Activated CD8-positive, alpha-beta memory T cell treated with anti-CD3 and anti-CD28 coated beads, Interleukin-2, amount 10 ng/mL, durations not matched to agents 7 days and 5 days (primary cell): ENCODE measurements at regions not wholly inside any gene's neighbourhood (a gene's known extent, or its start where the extent isn't known, plus 50 kb on each side); places are given as distances from the start of the nearest gene placed in this dataset.

ENCODE experiments used
- ATAC-seq: fragments of 150-1000 bp; cut with Tn5 transposase; one replicate; pipeline ENCODE4 v1.10.0; 2021; ENCODE audit warnings: moderate library complexity
- CTCF ChIA-PET: fragments of 350-600 bp; sonication (Branson Sonifier 250); formaldehyde crosslinking; loops from one replicate; lab custom pipeline; 2021; ENCODE audit warnings: antibody characterized with exemption; lab: Charles Lee
- DNase-seq: peaks from one replicate; pipeline ENCODE4 v3.0.0-alpha.2; 2020
- H3K27ac Mint-ChIP-seq: one replicate; pipeline ENCODE4 v1.8.0; 2021; ENCODE audit warnings: mild to moderate bottlenecking, mixed read lengths
- H3K27me3 Mint-ChIP-seq: one replicate; pipeline ENCODE4 v1.8.0; 2021; ENCODE audit warnings: mixed read lengths
- H3K36me3 Mint-ChIP-seq: one replicate; pipeline ENCODE4 v1.8.0; 2021; ENCODE audit warnings: mild to moderate bottlenecking, mixed read lengths
- H3K4me1 Mint-ChIP-seq: one replicate; pipeline ENCODE4 v1.8.0; 2021; ENCODE audit warnings: mixed read lengths
- H3K4me3 Mint-ChIP-seq: one replicate; pipeline ENCODE4 v1.8.0; 2021; ENCODE audit warnings: mild to moderate bottlenecking, moderate library complexity, mixed read lengths
- H3K9me3 Mint-ChIP-seq: one replicate; pipeline ENCODE4 v1.8.0; 2022; ENCODE audit warnings: low read depth, mixed read lengths

GRCh38 chr15:35301088-35301487 lies 216.0 kb upstream of the NANOGP8 start:
- ATAC-seq (no peak), DNase-seq (no peak)
- H3K9me3 Mint-ChIP-seq = no peaks in the 10 kb centered on the region
- CTCF ChIA-PET = interaction anchor here (1.5 kb wide), 1 partner anchor 12 kb away, joined by 5 read pairs; no protein-coding TSS in a partner anchor
- no peak overlapping the region for H3K27ac Mint-ChIP-seq
- no peaks in the 10 kb centered on the region for H3K4me1 Mint-ChIP-seq
- H3K4me3 Mint-ChIP-seq = no peak overlapping the region
- H3K36me3 Mint-ChIP-seq = no peaks in the 10 kb centered on the region
- H3K27me3 Mint-ChIP-seq = no peaks in the 10 kb centered on the region

- no peak overlapping the region for H3K4me3 Mint-ChIP-seq
- no peaks in the 10 kb centered on the region for H3K36me3 Mint-ChIP-seq
- H3K27me3 Mint-ChIP-seq = no peaks in the 10 kb centered on the region
- CTCF ChIA-PET = no interaction called here
- no peak overlapping the region for H3K27ac Mint-ChIP-seq
- no peaks in the 10 kb centered on the region for H3K4me1 Mint-ChIP-seq
- no peaks in the 10 kb centered on the region for H3K9me3 Mint-ChIP-seq
- no peak for DNase-seq
- no peak for ATAC-seq
Observed at GRCh38 chr15:35299059-35299735, 214.1 kb upstream of the NANOGP8 start.

GRCh38 chr15:35298509-35298908 lies 213.4 kb upstream of the NANOGP8 start:
- H3K4me3 Mint-ChIP-seq = no peak overlapping the region

GRCh38 chr15:35293353-35294130 lies 208.4 kb upstream of the NANOGP8 start:
- H3K27ac Mint-ChIP-seq = no peak overlapping the region
- ATAC-seq (no peak), DNase-seq (no peak)
- H3K4me3 Mint-ChIP-seq = no peak overlapping the region
- no peaks in the 10 kb centered on the region for H3K36me3 Mint-ChIP-seq
- CTCF ChIA-PET = no interaction called here
- H3K27me3 Mint-ChIP-seq = no peaks in the 10 kb centered on the region
- H3K4me1 Mint-ChIP-seq = no peaks in the 10 kb centered on the region
- H3K9me3 Mint-ChIP-seq = no peaks in the 10 kb centered on the region

More at GRCh38 chr15:35298509-35298908, 213.4 kb upstream of the NANOGP8 start:
- no peaks in the 10 kb centered on the region for H3K9me3 Mint-ChIP-seq
- H3K36me3 Mint-ChIP-seq = no peaks in the 10 kb centered on the region
- DNase-seq = no peak
- no peak for ATAC-seq
- CTCF ChIA-PET = no interaction called here
- no peaks in the 10 kb centered on the region for H3K27me3 Mint-ChIP-seq
- no peaks in the 10 kb centered on the region for H3K4me1 Mint-ChIP-seq
- H3K27ac Mint-ChIP-seq = no peak overlapping the region

DNA sequence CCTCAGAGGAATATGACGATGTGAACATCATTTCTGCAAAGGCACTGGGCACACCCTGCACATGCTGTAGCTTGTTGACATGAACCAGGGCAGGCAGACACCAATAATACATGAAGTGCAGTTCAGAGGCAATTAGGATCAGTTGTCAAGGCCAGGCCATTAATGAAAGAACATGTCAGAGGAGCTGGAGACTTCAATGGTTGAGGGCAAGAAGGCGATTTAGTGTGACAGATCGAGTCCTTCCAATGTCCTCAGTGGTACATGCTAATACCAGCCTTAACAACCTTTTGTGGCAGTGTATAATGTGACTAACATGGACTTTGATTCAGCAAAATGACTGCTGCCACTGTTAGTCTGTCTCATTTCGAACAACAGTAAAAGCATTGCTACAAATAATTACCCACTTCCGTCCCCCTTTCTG lies 205.2 kb upstream of the NANOGP8 start:
- DNase-seq (no peak), ATAC-seq (no peak)
- no peaks in the 10 kb centered on the region for H3K27me3 Mint-ChIP-seq
- no peaks in the 10 kb centered on the region for H3K36me3 Mint-ChIP-seq
- H3K4me1 Mint-ChIP-seq = no peaks in the 10 kb centered on the region
- no peaks in the 10 kb centered on the region for H3K9me3 Mint-ChIP-seq
- H3K4me3 Mint-ChIP-seq = no peak overlapping the region
- CTCF ChIA-PET = interaction anchor here (2.0 to 3.2 kb wide), 2 partner anchors 11 to 154 kb away, joined by 8 to 28 read pairs; no protein-coding TSS in a partner anchor
- no peak overlapping the region for H3K27ac Mint-ChIP-seq

GRCh38 chr15:35289024-35289617 lies 204.0 kb upstream of the NANOGP8 start:
- ATAC-seq (no peak), DNase-seq (no peak)
- Mint-ChIP-seq H3K36me3 (no peaks in the 10 kb centered on the region), H3K27me3 (no peaks in the 10 kb centered on the region), H3K4me3 (no peak overlapping the region), H3K27ac (no peak overlapping the region), H3K9me3 (no peaks in the 10 kb centered on the region), H3K4me1 (no peaks in the 10 kb centered on the region)
- CTCF ChIA-PET = interaction anchor here (0.6 to 3.2 kb wide), 5 partner anchors 9 to 1271 kb away, joined by 3 to 28 read pairs (median 5); no protein-coding TSS in a partner anchor

- Mint-ChIP-seq H3K4me1 (no peaks in the 10 kb centered on the region), H3K36me3 (no peaks in the 10 kb centered on the region), H3K9me3 (no peaks in the 10 kb centered on the region), H3K4me3 (no peak overlapping the region), H3K27ac (no peak overlapping the region), H3K27me3 (no peaks in the 10 kb centered on the region)
- CTCF ChIA-PET = interaction anchor here (0.6 to 3.2 kb wide), 5 partner anchors 9 to 1272 kb away, joined by 3 to 28 read pairs (median 5); no protein-coding TSS in a partner anchor
- ATAC-seq = no peak
- DNase-seq = no peak
Observed at GRCh38 chr15:35288580-35288979, 203.5 kb upstream of the NANOGP8 start.

- H3K9me3 Mint-ChIP-seq = no peaks in the 10 kb centered on the region
- H3K27me3 Mint-ChIP-seq = no peaks in the 10 kb centered on the region
- ATAC-seq (no peak), DNase-seq (no peak)
- no peak overlapping the region for H3K27ac Mint-ChIP-seq
- H3K36me3 Mint-ChIP-seq = no peaks in the 10 kb centered on the region
- no peak overlapping the region for H3K4me3 Mint-ChIP-seq
- no peaks in the 10 kb centered on the region for H3K4me1 Mint-ChIP-seq
- CTCF ChIA-PET = no interaction called here
Observed at GRCh38 chr15:35286721-35287120, 201.6 kb upstream of the NANOGP8 start.

DNA sequence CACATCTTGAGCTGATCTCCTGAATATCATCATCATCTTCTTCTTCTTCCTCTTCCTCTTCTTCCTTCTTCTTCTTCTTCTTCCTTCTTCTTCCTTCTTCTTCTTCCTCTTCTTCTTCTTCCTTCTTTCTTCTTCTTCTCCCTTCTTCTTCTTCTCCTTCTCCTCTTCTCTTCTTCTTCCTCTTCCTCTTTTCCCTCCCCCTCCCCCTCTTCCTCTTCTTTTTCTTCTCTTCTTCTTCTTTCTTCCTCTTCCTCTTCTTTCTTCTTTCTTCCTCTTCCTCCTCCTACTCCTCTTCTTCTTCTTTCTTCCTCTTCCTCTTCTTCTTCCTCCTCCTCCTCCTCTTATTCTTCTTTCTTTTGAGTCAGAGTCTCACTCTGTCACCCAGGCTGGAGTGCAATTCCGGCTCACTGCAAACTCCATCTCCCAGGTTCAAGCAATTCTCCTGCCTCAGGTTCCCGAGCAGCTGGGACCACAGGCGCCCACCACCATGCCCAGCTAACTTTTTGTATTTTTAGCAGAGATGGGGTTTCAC lies 197.9 kb upstream of the NANOGP8 start:
- H3K36me3 Mint-ChIP-seq = no peaks in the 10 kb centered on the region
- no peaks in the 10 kb centered on the region for H3K27me3 Mint-ChIP-seq
- H3K4me3 Mint-ChIP-seq = no peak overlapping the region
- DNase-seq (no peak), ATAC-seq (no peak)
- H3K9me3 Mint-ChIP-seq = no peaks in the 10 kb centered on the region
- no peak overlapping the region for H3K27ac Mint-ChIP-seq
- H3K4me1 Mint-ChIP-seq = no peaks in the 10 kb centered on the region
- CTCF ChIA-PET = interaction anchor here (1.2 kb wide), 1 partner anchor 162 kb away, joined by 3 read pairs; no protein-coding TSS in a partner anchor

DNA sequence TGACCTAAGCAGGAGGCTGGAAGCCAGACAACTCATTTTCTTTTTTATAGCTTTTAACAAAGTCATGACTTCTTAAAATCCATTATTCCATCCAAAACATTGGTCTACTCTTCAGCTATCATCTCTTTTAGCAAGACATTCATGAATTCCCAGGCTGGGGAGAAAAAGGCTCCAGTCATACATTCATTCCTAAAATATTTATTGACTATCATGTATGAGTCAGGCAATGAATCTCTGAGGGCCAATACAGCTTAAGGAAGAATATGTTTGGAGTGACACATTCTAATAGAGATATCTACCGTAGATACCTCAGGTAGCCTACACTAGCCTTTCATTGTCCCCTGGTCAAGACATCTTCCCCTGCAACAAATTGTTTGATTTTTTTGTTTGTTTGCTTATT lies 196.4 kb upstream of the NANOGP8 start:
- CTCF ChIA-PET = no interaction called here
- ATAC-seq = no peak
- H3K9me3 Mint-ChIP-seq = peaks cover 5% of the 10 kb centered on the region

DNA sequence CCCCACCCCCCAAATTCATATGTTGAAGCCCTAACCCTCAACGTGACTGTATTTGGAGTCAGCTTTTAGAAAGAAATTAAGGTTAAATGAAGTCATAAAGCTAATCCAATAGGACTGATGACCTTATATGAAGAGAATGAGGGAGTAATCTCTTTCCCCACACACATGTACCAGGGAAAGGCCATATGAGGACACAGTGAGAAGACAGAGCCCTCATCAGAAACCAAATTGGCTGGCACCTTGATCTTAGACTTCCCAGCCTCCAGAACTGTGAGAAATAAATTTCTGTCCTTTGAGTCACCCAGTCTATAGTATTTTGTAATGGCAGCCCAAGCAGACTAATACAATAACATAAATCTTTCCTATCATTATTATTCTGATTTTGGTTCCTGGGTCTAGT lies 194.7 kb upstream of the NANOGP8 start:
- Mint-ChIP-seq H3K27me3 (no peaks in the 10 kb centered on the region), H3K9me3 (peaks cover 11% of the 10 kb centered on the region), H3K27ac (no peak overlapping the region), H3K4me1 (no peaks in the 10 kb centered on the region), H3K4me3 (no peak overlapping the region), H3K36me3 (no peaks in the 10 kb centered on the region)
- ATAC-seq (no peak), DNase-seq (no peak)
- CTCF ChIA-PET = interaction anchor here (2.4 kb wide), 1 partner anchor 9 kb away, joined by 8 read pairs; no protein-coding TSS in a partner anchor

More for the DNA sequence above, 196.4 kb upstream of the NANOGP8 start:
- Mint-ChIP-seq H3K4me3 (no peak overlapping the region), H3K36me3 (no peaks in the 10 kb centered on the region), H3K4me1 (no peaks in the 10 kb centered on the region), H3K27ac (no peak overlapping the region), H3K27me3 (no peaks in the 10 kb centered on the region)
- no peak for DNase-seq

DNA sequence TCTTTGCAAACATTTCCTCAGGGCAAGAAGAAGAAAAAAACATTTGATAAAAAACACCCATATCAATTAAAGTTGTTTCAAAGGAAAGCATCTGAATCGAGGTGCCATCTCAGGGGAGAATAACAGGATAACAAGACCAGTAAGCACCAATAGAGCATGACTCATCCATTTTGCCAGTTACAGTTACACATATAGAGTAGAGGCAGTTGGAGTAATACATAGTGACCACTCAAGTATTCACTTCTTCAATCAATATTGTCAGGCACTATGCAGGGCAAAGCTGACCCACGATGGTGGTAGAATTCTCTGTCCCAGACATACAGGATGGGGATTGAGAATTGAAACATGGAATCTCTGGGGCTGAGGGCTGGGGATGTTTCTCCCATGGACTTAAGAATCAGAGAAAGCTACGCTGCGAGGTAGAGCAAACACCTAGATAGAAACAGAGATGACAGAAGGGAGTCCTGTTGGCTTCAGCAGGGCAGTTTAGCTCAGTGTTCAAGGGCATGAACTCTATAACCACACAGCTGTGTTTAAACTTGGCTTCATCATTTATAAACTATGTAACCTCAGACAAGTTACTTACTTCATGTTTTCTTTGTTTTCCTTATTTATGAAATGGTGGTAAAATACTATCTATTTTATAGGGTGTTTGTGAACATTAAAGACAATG lies 186.4 kb upstream of the NANOGP8 start:
- H3K27ac Mint-ChIP-seq = no peak overlapping the region

GRCh38 chr15:35260941-35261340 lies 175.8 kb upstream of the NANOGP8 start:
- no peak overlapping the region for H3K4me3 Mint-ChIP-seq
- DNase-seq (no peak), ATAC-seq (no peak)
- H3K36me3 Mint-ChIP-seq = no peaks in the 10 kb centered on the region
- CTCF ChIA-PET = no interaction called here
- H3K27me3 Mint-ChIP-seq = no peaks in the 10 kb centered on the region
- no peaks in the 10 kb centered on the region for H3K9me3 Mint-ChIP-seq
- no peak overlapping the region for H3K27ac Mint-ChIP-seq
- no peaks in the 10 kb centered on the region for H3K4me1 Mint-ChIP-seq

More for the DNA sequence above, 186.4 kb upstream of the NANOGP8 start:
- no peak overlapping the region for H3K4me3 Mint-ChIP-seq
- H3K36me3 Mint-ChIP-seq = no peaks in the 10 kb centered on the region
- no peaks in the 10 kb centered on the region for H3K4me1 Mint-ChIP-seq
- no peaks in the 10 kb centered on the region for H3K27me3 Mint-ChIP-seq
- ATAC-seq (no peak), DNase-seq (no peak)
- H3K9me3 Mint-ChIP-seq = peaks cover 5% of the 10 kb centered on the region
- CTCF ChIA-PET = no interaction called here
